CD4-positive, alpha-beta T cell (primary cell): ENCODE measurements at regions not wholly inside any gene's neighbourhood (a gene's known extent, or its start where the extent isn't known, plus 50 kb on each side); places are given as distances from the start of the nearest gene placed in this dataset.

ENCODE experiments used
- ATAC-seq: fragments of 200-7000 bp; cut with Tn5 transposase; one replicate; pipeline ENCODE4 v1.10.0; 2022; ENCODE audit warnings: mild to moderate bottlenecking; ENCODE audit not compliant: poor library complexity
- CTCF ChIA-PET: fragments of 350-600 bp; sonication (Branson Sonifier 250); formaldehyde crosslinking; loops from one replicate; lab custom pipeline; 2021; ENCODE audit warnings: antibody characterized with exemption, inconsistent platforms; lab: Charles Lee
- POLR2A ChIA-PET: fragments of 350-600 bp; sonication (Branson Sonifier 250); formaldehyde crosslinking; loops from one replicate; lab custom pipeline; 2021; ENCODE audit warnings: antibody characterized with exemption, inconsistent platforms; lab: Charles Lee
- DNase-seq, 14 experiments: peaks; one replicate each; pipeline ENCODE4 v3.0.0-alpha.2; 2013 to 2020; ENCODE audit warnings: mixed read lengths in 2 of 14
- H3K27ac ChIP-seq, 2 donors: one replicate each; pipeline versions ENCODE4 v1.5.1 to v1.7.0; 2013; ENCODE audit warnings: low read length in 2 of 2, low read depth in 1 of 2, mild to moderate bottlenecking in 1 of 2
- H3K27me3 ChIP-seq, 2 experiments: 1 replicate in 1 of 2; 2 replicates in 1 of 2; pipeline versions ENCODE4 v1.6.1 to v1.7.0; 2013; ENCODE audit warnings: low read length in 2 of 2, control low read depth in 1 of 2, mild to moderate bottlenecking in 1 of 2, moderate library complexity in 1 of 2; ENCODE audit not compliant: insufficient read depth in 2 of 2, control insufficient read depth in 1 of 2
- H3K36me3 ChIP-seq: one replicate; pipeline ENCODE4 v1.6.1; 2013; ENCODE audit warnings: low read length, control low read depth; ENCODE audit not compliant: insufficient read depth
- H3K4me1 ChIP-seq: one replicate; pipeline ENCODE4 v1.6.1; 2013; ENCODE audit warnings: low read length, control low read depth; ENCODE audit not compliant: insufficient read depth
- H3K4me3 ChIP-seq: one replicate; pipeline ENCODE4 v1.5.1; 2013; ENCODE audit warnings: mild to moderate bottlenecking, low read length, moderate library complexity
- H3K9me3 ChIP-seq, 2 experiments: 1 replicate in 1 of 2; 2 replicates in 1 of 2; pipeline versions ENCODE4 v1.6.1 to v1.7.0; 2013; ENCODE audit warnings: low read length in 2 of 2, mild to moderate bottlenecking in 2 of 2, control low read depth in 1 of 2, moderate library complexity in 1 of 2; ENCODE audit not compliant: control insufficient read depth in 1 of 2, insufficient read depth in 1 of 2
- H3K27ac Mint-ChIP-seq: one replicate; pipeline ENCODE4 v1.8.0; 2020; ENCODE audit warnings: mixed read lengths
- H3K27me3 Mint-ChIP-seq: one replicate; pipeline ENCODE4 v1.8.0; 2021; ENCODE audit warnings: mixed read lengths
- H3K36me3 Mint-ChIP-seq: one replicate; pipeline ENCODE4 v1.8.0; 2021; ENCODE audit warnings: low read depth, mixed read lengths
- H3K4me1 Mint-ChIP-seq: one replicate; pipeline ENCODE4 v1.8.0; 2021; ENCODE audit warnings: low read depth, mixed read lengths
- H3K4me3 Mint-ChIP-seq: one replicate; pipeline ENCODE4 v1.8.0; 2020; ENCODE audit warnings: mild to moderate bottlenecking, mixed read lengths
- H3K9me3 Mint-ChIP-seq: one replicate; pipeline ENCODE4 v1.8.0; 2020; ENCODE audit warnings: mixed read lengths
- intact Hi-C, 2 experiments: fragments of 100-400 bp; cut with DNase I in 1 of 2; cut with micrococcal nuclease in 1 of 2; formaldehyde crosslinking; loops; one replicate each; pipeline versions ENCODE4 v1.15.1 to v1.9.0; 2023 to 2025; cut with DNase I, micrococcal nuclease
- TF ChIP-seq, protein P1 (sequence below): fragments of 200-600 bp; IDR thresholded peaks from one replicate; pipeline ENCODE4 v1.8.0; 2022; ENCODE audit warnings: antibody characterized with exemption, mild to moderate bottlenecking

DNA sequence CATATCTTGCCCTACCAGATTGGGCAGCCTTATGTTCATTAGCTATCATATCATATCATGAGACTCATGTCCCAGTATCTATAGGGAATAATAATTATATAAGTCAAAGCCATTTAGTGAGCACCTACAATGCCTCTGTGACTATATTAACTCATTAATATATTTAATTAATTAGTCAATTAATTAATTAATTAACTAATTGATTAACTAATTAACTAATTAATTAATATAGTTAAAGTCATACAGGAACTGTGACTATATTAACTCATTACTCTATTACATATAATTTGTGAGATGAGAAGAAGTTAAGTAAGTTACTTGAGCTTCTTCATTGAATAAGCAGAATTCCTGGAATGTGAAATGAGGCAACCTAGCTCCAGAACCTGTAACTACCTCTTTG, 588.3 kb upstream of the SLITRK1 start:
- Histone ChIP-seq H3K36me3 (no peaks in the 10 kb centered on the region), H3K27me3 (no peaks in the 10 kb centered on the region), H3K27ac (no peak overlapping the region), H3K4me1 (no peaks in the 10 kb centered on the region), H3K4me3 (no peak overlapping the region), H3K9me3 (no peaks in the 10 kb centered on the region)
- Mint-ChIP-seq H3K9me3 (peaks cover 4% of the 10 kb centered on the region), H3K27ac (no peak overlapping the region), H3K36me3 (no peaks in the 10 kb centered on the region), H3K27me3 (no peaks in the 10 kb centered on the region), H3K4me1 (no peaks in the 10 kb centered on the region), H3K4me3 (no peak overlapping the region)
- ATAC-seq (no peak), DNase-seq (no peak)
- CTCF ChIA-PET: interaction anchor here (0.9 kb wide), 1 partner anchor 10 kb away, joined by 3 read pairs; no protein-coding TSS in a partner anchor
- POLR2A ChIA-PET: no interaction called here
- intact Hi-C loops: no loop called here
- TF ChIP-seq, protein P1, sequence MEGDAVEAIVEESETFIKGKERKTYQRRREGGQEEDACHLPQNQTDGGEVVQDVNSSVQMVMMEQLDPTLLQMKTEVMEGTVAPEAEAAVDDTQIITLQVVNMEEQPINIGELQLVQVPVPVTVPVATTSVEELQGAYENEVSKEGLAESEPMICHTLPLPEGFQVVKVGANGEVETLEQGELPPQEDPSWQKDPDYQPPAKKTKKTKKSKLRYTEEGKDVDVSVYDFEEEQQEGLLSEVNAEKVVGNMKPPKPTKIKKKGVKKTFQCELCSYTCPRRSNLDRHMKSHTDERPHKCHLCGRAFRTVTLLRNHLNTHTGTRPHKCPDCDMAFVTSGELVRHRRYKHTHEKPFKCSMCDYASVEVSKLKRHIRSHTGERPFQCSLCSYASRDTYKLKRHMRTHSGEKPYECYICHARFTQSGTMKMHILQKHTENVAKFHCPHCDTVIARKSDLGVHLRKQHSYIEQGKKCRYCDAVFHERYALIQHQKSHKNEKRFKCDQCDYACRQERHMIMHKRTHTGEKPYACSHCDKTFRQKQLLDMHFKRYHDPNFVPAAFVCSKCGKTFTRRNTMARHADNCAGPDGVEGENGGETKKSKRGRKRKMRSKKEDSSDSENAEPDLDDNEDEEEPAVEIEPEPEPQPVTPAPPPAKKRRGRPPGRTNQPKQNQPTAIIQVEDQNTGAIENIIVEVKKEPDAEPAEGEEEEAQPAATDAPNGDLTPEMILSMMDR: no peak

DNA sequence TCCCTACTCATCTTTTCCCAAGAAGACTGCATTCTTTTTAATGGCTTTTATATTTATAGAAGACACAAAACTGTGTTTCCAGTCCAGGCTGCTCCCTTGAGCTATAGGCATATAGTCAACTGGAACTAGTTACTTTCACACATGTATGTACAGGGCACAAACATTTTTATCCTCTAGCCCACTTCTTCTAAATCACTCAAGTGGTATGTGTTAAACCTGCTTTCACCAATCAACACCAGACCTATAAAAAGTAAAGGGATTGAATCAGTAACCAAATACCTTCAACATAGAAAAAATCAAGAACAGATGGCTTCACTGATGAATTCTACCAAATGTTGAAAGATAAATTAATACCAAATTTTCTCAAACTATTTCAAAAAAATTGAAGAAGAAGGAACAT, 584.2 kb upstream of the SLITRK1 start:
- Mint-ChIP-seq H3K27me3 (no peaks in the 10 kb centered on the region), H3K27ac (no peak overlapping the region), H3K36me3 (no peaks in the 10 kb centered on the region), H3K9me3 (peaks cover 4% of the 10 kb centered on the region), H3K4me3 (no peak overlapping the region), H3K4me1 (no peaks in the 10 kb centered on the region)
- intact Hi-C loops: no loop called here
- CTCF ChIA-PET: no interaction called here
- ATAC-seq (no peak), DNase-seq (no peak)
- Histone ChIP-seq H3K4me3 (no peak overlapping the region), H3K36me3 (no peaks in the 10 kb centered on the region), H3K27me3 (no peaks in the 10 kb centered on the region), H3K4me1 (no peaks in the 10 kb centered on the region), H3K27ac (no peak overlapping the region), H3K9me3 (no peaks in the 10 kb centered on the region)
- TF ChIP-seq, protein P1: no peak
- POLR2A ChIA-PET: no interaction called here

DNA sequence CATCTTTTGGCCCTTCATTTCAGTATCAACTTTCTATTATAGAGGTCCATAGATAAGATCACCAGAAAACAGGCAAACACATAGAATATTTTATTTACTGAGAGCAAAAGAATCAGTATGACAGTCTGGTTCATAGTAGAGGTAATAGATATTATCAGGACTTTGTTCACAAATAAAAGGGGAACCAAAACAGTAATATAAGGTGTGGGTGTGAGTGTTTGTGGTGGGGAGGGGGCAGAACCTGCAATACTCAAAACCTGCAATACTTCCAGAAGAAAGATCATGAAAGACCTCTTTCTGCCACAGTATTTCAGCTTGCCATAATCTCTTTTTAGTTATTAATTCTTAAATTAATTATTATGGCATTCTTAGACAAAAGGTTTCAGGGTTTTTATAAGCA, 578.7 kb upstream of the SLITRK1 start:
- TF ChIP-seq, protein P1: no peak
- no peaks in the 10 kb centered on the region for H3K36me3 Mint-ChIP-seq
- Histone ChIP-seq H3K9me3 (no peaks in the 10 kb centered on the region), H3K27me3 (no peaks in the 10 kb centered on the region), H3K27ac (no peak overlapping the region), H3K36me3 (no peaks in the 10 kb centered on the region), H3K4me1 (no peaks in the 10 kb centered on the region), H3K4me3 (no peak overlapping the region)
- intact Hi-C loops: no loop called here
- DNase-seq (no peak), ATAC-seq (no peak)
- no peaks in the 10 kb centered on the region for H3K27me3 Mint-ChIP-seq
- H3K9me3 Mint-ChIP-seq: peaks cover 4% of the 10 kb centered on the region
- no peak overlapping the region for H3K4me3 Mint-ChIP-seq
- H3K4me1 Mint-ChIP-seq: no peaks in the 10 kb centered on the region
- no peak overlapping the region for H3K27ac Mint-ChIP-seq
- CTCF ChIA-PET: no interaction called here
- POLR2A ChIA-PET: no interaction called here
